Left cardiac atrium (tissue), 4 donors: ENCODE measurements at regions not wholly inside any gene's neighbourhood (a gene's known extent, or its start where the extent isn't known, plus 50 kb on each side); places are given as distances from the start of the nearest gene placed in this dataset.

Source experiments
- ATAC-seq, 2 donors: fragments of 200-7000 bp; cut with Tn5 transposase; one replicate each; pipeline ENCODE4 v1.9.1; 2020; ENCODE audit warnings: mild to moderate bottlenecking in 2 of 2, moderate library complexity in 2 of 2
- DNase-seq: peaks from one replicate; pipeline ENCODE4 v3.0.0-alpha.2; 2020
- intact Hi-C, 2 donors: fragments of 100-400 bp; cut with DNase I; formaldehyde crosslinking; loops; one replicate each; pipeline versions ENCODE4 v1.14.1 to v1.15.1; 2022 to 2023
- donor health status: DM: no; HTN: yes; CAD: no.
- donor health status: DM: no; HTN: yes; CAD: no; lungs with severe emphysema.
- donor health status: DM: yes; HTN: yes; CAD: no.
- donor health status: Dilated cardiomyopathy.

- ATAC-seq: no peak
- intact Hi-C loops: no loop called here
- DNase-seq: no peak
Measured at GRCh38 chr9:29656641-29657406, 2083.5 kb upstream of the C9orf72 start.

GRCh38 chr9:29657821-29658220, 2084.5 kb upstream of the C9orf72 start:
- no peak for DNase-seq
- no peak for ATAC-seq
- intact Hi-C loops: no loop called here

- DNase-seq: no peak
- intact Hi-C loops: no loop called here
- ATAC-seq: no peak
Measured at GRCh38 chr9:29659014-29659413, 2085.7 kb upstream of the C9orf72 start.

- ATAC-seq (no peak), DNase-seq (no peak)
- intact Hi-C loops: no loop called here
Measured at GRCh38 chr9:29659736-29660135, 2086.5 kb upstream of the C9orf72 start.

GRCh38 chr9:29668732-29669131, 2095.5 kb upstream of the C9orf72 start:
- no peak for DNase-seq
- ATAC-seq: no peak
- intact Hi-C loops: no loop called here

- ATAC-seq: no peak
- intact Hi-C loops: no loop called here
- DNase-seq: no peak
Measured at GRCh38 chr9:29669613-29670012, 2096.3 kb upstream of the C9orf72 start.

- intact Hi-C loops: no loop called here
- ATAC-seq (no peak), DNase-seq (no peak)
Measured at GRCh38 chr9:29685531-29685930, 2112.2 kb upstream of the C9orf72 start.

- no peak for DNase-seq
- ATAC-seq: no peak
- intact Hi-C loops: no loop called here
Measured at GRCh38 chr9:29691145-29691544, 2117.9 kb upstream of the C9orf72 start.

- ATAC-seq: no peak
- intact Hi-C loops: no loop called here
- DNase-seq: no peak
Measured at GRCh38 chr9:29691758-29692407, 2118.6 kb upstream of the C9orf72 start.

- DNase-seq (no peak), ATAC-seq (no peak)
- intact Hi-C loops: no loop called here
Measured at GRCh38 chr9:29697011-29697410, 2123.7 kb upstream of the C9orf72 start.

- ATAC-seq (no peak), DNase-seq (no peak)
- intact Hi-C loops: no loop called here
Measured at GRCh38 chr9:29701559-29701958, 2128.3 kb upstream of the C9orf72 start.

- ATAC-seq (no peak), DNase-seq (no peak)
- intact Hi-C loops: no loop called here
Measured at GRCh38 chr9:29701971-29702370, 2128.7 kb upstream of the C9orf72 start.

GRCh38 chr9:29714860-29715259, 2141.6 kb upstream of the C9orf72 start:
- intact Hi-C loops: no loop called here
- no peak for ATAC-seq
- DNase-seq: no peak

- no peak for ATAC-seq
- DNase-seq: no peak
- intact Hi-C loops: no loop called here
Measured at GRCh38 chr9:29717631-29718030, 2144.3 kb upstream of the C9orf72 start.

GRCh38 chr9:29730163-29730562, 2156.9 kb upstream of the C9orf72 start:
- ATAC-seq (no peak), DNase-seq (no peak)
- intact Hi-C loops: no loop called here

GRCh38 chr9:29740518-29740917, 2167.2 kb upstream of the C9orf72 start:
- ATAC-seq: no peak
- intact Hi-C loops: no loop called here
- no peak for DNase-seq

- ATAC-seq (no peak), DNase-seq (no peak)
- intact Hi-C loops: no loop called here
Measured at GRCh38 chr9:29741169-29741568, 2167.9 kb upstream of the C9orf72 start.

GRCh38 chr9:29750062-29750461, 2176.8 kb upstream of the C9orf72 start:
- ATAC-seq (no peak), DNase-seq (no peak)
- intact Hi-C loops: no loop called here

- DNase-seq (no peak), ATAC-seq (no peak)
- intact Hi-C loops: no loop called here
Measured at GRCh38 chr9:29751226-29751625, 2177.9 kb upstream of the C9orf72 start.

- ATAC-seq (no peak), DNase-seq (no peak)
- intact Hi-C loops: no loop called here
Measured at GRCh38 chr9:29753638-29754037, 2180.4 kb upstream of the C9orf72 start.

GRCh38 chr9:29769019-29769418, 2195.7 kb upstream of the C9orf72 start:
- DNase-seq (no peak), ATAC-seq (no peak)
- intact Hi-C loops: no loop called here
